ENCODE measurements at regions not wholly inside any gene's neighbourhood (a gene's known extent, or its start where the extent isn't known, plus 50 kb on each side); places are given as distances from the start of the nearest gene placed in this dataset.

DNA sequence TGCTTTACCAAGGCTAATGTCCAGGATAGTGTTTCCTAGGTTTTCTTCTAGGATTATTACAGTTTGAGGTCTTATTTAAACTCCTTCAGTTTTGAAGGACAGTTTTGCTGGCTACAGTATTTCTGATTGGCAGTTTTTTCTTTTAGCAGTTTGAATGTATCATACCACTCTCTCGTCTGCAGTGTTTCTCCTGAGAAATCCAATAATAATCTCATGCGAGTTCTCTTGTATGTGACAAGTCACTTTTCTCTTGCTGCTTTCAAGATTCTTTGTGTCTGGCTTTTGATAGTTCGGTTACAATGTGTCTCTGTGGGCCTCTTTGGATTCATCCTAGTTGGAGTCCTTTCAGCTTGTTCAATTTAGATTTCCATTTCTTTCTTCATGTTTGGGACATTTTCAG lies 53.0 kb upstream of the EHHADH start:
- TF ChIP-seq, protein P1, sequence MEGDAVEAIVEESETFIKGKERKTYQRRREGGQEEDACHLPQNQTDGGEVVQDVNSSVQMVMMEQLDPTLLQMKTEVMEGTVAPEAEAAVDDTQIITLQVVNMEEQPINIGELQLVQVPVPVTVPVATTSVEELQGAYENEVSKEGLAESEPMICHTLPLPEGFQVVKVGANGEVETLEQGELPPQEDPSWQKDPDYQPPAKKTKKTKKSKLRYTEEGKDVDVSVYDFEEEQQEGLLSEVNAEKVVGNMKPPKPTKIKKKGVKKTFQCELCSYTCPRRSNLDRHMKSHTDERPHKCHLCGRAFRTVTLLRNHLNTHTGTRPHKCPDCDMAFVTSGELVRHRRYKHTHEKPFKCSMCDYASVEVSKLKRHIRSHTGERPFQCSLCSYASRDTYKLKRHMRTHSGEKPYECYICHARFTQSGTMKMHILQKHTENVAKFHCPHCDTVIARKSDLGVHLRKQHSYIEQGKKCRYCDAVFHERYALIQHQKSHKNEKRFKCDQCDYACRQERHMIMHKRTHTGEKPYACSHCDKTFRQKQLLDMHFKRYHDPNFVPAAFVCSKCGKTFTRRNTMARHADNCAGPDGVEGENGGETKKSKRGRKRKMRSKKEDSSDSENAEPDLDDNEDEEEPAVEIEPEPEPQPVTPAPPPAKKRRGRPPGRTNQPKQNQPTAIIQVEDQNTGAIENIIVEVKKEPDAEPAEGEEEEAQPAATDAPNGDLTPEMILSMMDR (IDR thresholded peaks at IDR 0.05) = no peak
- no peak for TF ChIP-seq POLR2A (IDR thresholded peaks at IDR 0.05)
- no peak for TF ChIP-seq POLR2AphosphoS5 (IDR thresholded peaks at IDR 0.05)

Data from sigmoid colon (tissue), 4 donors.